ENCODE measurements at regions not wholly inside any gene's neighbourhood (a gene's known extent, or its start where the extent isn't known, plus 50 kb on each side); places are given as distances from the start of the nearest gene placed in this dataset.
"Not testable (repeated sequence)": the region's sequence is repeated elsewhere in the genome, so short reads cannot be mapped to it uniquely, and the experiment has no call there.

DNA sequence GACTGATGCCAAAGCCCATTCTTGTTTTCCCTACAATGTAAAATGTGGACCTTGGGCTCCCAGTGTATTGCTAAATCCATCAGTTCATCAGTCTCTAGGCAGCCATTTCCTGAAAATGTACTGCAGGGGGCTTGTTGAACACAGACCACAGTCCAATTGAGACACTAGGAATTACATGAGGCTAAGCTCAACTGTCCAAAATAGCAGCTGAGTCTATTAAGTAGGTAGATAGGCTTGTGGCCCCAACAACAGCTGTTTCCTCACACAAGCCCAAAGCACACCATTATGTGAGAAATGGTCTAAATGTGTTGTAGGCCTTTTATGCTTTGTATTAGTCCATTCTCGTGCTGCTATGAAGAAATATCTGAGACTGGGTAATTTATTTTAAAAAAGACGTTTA, 60.0 kb upstream of the PAK3 start:
- Histone ChIP-seq H3K4me1 (no peaks in the 10 kb centered on the region), H3K36me3 (ENCODE audit: control insufficient read depth, insufficient read depth, low read length) (no peaks in the 10 kb centered on the region), H3K4me3 (ENCODE audit: low read depth, low read length) (no peak overlapping the region), H3K27me3 (replicated peaks; ENCODE audit: control insufficient read depth, insufficient read depth, low read length) (no peaks in the 10 kb centered on the region), H3K9me3 (no peaks in the 10 kb centered on the region)
- intact Hi-C loops (cut with micrococcal nuclease; ENCODE audit: unreplicated experiment), result no loop called here
- TF ChIP-seq CTCF (IDR thresholded peaks at IDR 0.05; ENCODE audit: insufficient read depth in 1 of 2, low read depth in 1 of 2, low read length in 1 of 2, severe bottlenecking in 1 of 2, unreplicated experiment in 1 of 2), result no peak
- BruUV-seq (replicated peaks), result no TSS peak
- CTCF ChIA-PET, result no interaction called here
- Mint-ChIP-seq H3K27me3 (ENCODE audit: insufficient read depth, unreplicated experiment) (no peaks in the 10 kb centered on the region), H3K27ac (ENCODE audit: unreplicated experiment) (no peak overlapping the region), H3K4me1 (ENCODE audit: low read depth, unreplicated experiment) (no peaks in the 10 kb centered on the region), H3K4me3 (ENCODE audit: unreplicated experiment) (no peak overlapping the region), H3K9me3 (ENCODE audit: unreplicated experiment) (no peaks in the 10 kb centered on the region), H3K36me3 (ENCODE audit: insufficient read depth, unreplicated experiment) (no peaks in the 10 kb centered on the region)
- POLR2A ChIA-PET, result no interaction called here
- no peak for DNase-seq

DNA sequence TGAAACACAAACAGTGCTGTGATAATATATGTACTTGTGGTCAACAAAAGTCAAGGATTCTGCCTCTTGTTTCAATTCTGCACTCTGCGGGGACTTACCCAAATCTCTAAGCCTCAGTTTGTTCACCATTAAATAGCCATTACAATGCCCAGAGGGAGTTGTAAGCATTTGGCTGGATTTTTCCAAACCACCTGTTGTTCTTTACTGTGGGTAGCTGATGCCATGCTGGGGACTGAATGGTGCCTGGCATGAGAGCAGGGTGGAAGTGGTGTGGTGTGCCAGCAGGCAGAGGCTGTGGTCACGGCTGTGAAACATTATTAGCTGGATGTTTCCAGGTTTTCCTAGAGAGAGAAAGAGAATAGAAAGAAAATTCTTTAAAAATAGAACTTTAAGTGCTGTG, 60.7 kb upstream of the PAK3 start:
- H3K4me3 ChIP-seq (ENCODE audit: low read depth, low read length), result no peak overlapping the region
- H3K9me3 ChIP-seq, result no peaks in the 10 kb centered on the region
- Mint-ChIP-seq H3K27ac (ENCODE audit: unreplicated experiment) (no peak overlapping the region), H3K4me3 (ENCODE audit: unreplicated experiment) (no peak overlapping the region), H3K4me1 (ENCODE audit: low read depth, unreplicated experiment) (no peaks in the 10 kb centered on the region), H3K9me3 (ENCODE audit: unreplicated experiment) (no peaks in the 10 kb centered on the region), H3K36me3 (ENCODE audit: insufficient read depth, unreplicated experiment) (no peaks in the 10 kb centered on the region), H3K27me3 (ENCODE audit: insufficient read depth, unreplicated experiment) (peaks cover 3% of the 10 kb centered on the region)
- no peak for DNase-seq
- ChIA-PET CTCF (no interaction called here), POLR2A (no interaction called here)
- no peaks in the 10 kb centered on the region for H3K4me1 ChIP-seq
- intact Hi-C loops (cut with micrococcal nuclease; ENCODE audit: unreplicated experiment), result no loop called here
- H3K27me3 ChIP-seq (replicated peaks; ENCODE audit: control insufficient read depth, insufficient read depth, low read length), result no peaks in the 10 kb centered on the region
- no peaks in the 10 kb centered on the region for H3K36me3 ChIP-seq (ENCODE audit: control insufficient read depth, insufficient read depth, low read length)
- no TSS peak for BruUV-seq (replicated peaks)
- no peak for TF ChIP-seq CTCF (IDR thresholded peaks at IDR 0.05; ENCODE audit: insufficient read depth in 1 of 2, low read depth in 1 of 2, low read length in 1 of 2, severe bottlenecking in 1 of 2, unreplicated experiment in 1 of 2)

DNA sequence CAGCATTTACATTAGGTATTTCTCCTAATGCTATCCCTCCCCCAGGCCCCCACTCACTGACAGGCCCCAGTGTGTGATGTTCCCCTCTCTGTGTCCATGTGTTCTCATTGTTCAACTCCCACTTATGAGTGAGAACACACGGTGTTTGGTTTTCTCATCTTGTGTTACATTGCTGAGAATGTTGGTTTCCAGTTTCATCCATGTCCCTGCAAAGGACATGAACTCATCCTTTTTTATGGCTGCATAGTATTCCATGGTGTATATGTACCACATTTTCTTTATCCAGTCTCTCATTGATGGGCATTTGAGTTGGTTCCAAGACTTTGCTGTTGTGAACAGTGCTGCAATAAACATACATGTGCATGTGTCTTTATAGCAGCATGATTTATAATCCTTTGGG, 73.0 kb upstream of the PAK3 start:
- BruUV-seq (replicated peaks); H3K27me3 Mint-ChIP-seq (ENCODE audit: insufficient read depth, unreplicated experiment); intact Hi-C loops (cut with micrococcal nuclease; ENCODE audit: unreplicated experiment): not testable (repeated sequence)

DNA sequence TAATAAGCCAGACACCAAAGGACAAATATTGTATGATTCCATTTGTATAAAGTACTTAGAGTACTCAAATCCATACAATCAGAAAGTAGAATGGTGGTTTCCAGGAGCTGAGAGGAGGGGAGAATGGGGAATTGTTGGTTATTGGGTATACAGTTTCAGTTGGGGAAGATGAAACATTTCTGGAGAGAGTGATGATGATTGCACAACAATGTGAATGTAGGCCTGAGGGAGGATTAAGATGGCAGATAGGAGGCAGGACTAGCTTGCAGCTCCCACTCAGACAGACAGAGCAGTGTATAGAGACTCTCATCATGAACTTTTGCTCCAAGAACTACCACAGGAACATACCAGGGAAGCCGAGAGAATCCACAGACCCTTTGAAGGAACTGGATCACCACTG, 75.7 kb upstream of the PAK3 start:
- TF ChIP-seq CTCF (IDR thresholded peaks at IDR 0.05; ENCODE audit: insufficient read depth in 1 of 2, low read depth in 1 of 2, low read length in 1 of 2, severe bottlenecking in 1 of 2, unreplicated experiment in 1 of 2), result no peak

More for the DNA sequence above, 73.0 kb upstream of the PAK3 start:
- H3K27ac Mint-ChIP-seq (ENCODE audit: unreplicated experiment); CTCF ChIA-PET; H3K27me3 ChIP-seq (replicated peaks; ENCODE audit: control insufficient read depth, insufficient read depth, low read length); DNase-seq; H3K36me3 Mint-ChIP-seq (ENCODE audit: insufficient read depth, unreplicated experiment); H3K9me3 ChIP-seq; H3K4me1 ChIP-seq; H3K9me3 Mint-ChIP-seq (ENCODE audit: unreplicated experiment); H3K4me3 ChIP-seq (ENCODE audit: low read depth, low read length); H3K4me1 Mint-ChIP-seq (ENCODE audit: low read depth, unreplicated experiment); POLR2A ChIA-PET; H3K4me3 Mint-ChIP-seq (ENCODE audit: unreplicated experiment); H3K36me3 ChIP-seq (ENCODE audit: control insufficient read depth, insufficient read depth, low read length): not testable (repeated sequence)

More for the DNA sequence above, 75.7 kb upstream of the PAK3 start:
- Mint-ChIP-seq H3K9me3 (ENCODE audit: unreplicated experiment) (no peaks in the 10 kb centered on the region), H3K4me1 (ENCODE audit: low read depth, unreplicated experiment) (no peaks in the 10 kb centered on the region), H3K4me3 (ENCODE audit: unreplicated experiment) (no peak overlapping the region), H3K27ac (ENCODE audit: unreplicated experiment) (no peak overlapping the region), H3K36me3 (ENCODE audit: insufficient read depth, unreplicated experiment) (no peaks in the 10 kb centered on the region), H3K27me3 (ENCODE audit: insufficient read depth, unreplicated experiment) (peaks cover 3% of the 10 kb centered on the region)
- H3K36me3 ChIP-seq (ENCODE audit: control insufficient read depth, insufficient read depth, low read length), result no peaks in the 10 kb centered on the region
- no peaks in the 10 kb centered on the region for H3K27me3 ChIP-seq (replicated peaks; ENCODE audit: control insufficient read depth, insufficient read depth, low read length)
- intact Hi-C loops (cut with micrococcal nuclease; ENCODE audit: unreplicated experiment), result no loop called here
- no peak for DNase-seq
- no TSS peak for BruUV-seq (replicated peaks)
- POLR2A ChIA-PET, result interaction anchor here (0.6 kb wide), 1 partner anchor 1019 kb away, joined by 3 read pairs; no protein-coding TSS in a partner anchor
- no peaks in the 10 kb centered on the region for H3K4me1 ChIP-seq
- CTCF ChIA-PET, result no interaction called here
- no peak overlapping the region for H3K4me3 ChIP-seq (ENCODE audit: low read depth, low read length)
- no peaks in the 10 kb centered on the region for H3K9me3 ChIP-seq

Measured in Caco-2 (cell line).